ENCODE measurements at regions not wholly inside any gene's neighbourhood (a gene's known extent, or its start where the extent isn't known, plus 50 kb on each side); places are given as distances from the start of the nearest gene placed in this dataset.

DNA sequence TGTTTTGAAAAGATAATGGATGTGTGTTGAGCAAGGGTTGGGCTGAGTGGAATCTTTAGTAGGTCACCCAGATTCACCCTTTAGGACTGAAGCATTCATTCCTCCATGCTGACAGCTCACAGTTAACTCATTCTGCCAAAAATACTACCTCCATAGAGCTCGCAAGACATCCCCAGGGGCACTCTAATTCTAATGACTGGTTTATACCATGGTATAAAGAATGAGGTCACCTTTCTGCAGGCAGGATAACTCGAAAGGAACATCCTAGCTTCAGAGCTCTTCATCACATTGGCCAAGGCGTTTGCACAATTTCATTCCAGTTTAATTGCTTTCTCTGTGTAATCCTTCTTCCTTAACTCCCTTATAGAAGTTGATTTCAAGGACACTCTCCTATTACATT, 1257.2 kb upstream of the EYS start:
- DNase-seq (ENCODE audit: extremely low read depth in 1 of 4, low spot score in 3 of 4): no peak
- Histone ChIP-seq H3K9ac (ENCODE audit: insufficient read depth in 1 of 2, low read depth in 2 of 2, low read length in 2 of 2) (no peak overlapping the region), H3K27me3 (ENCODE audit: control insufficient read depth in 2 of 2, insufficient read depth in 2 of 2, low read length in 2 of 2) (no peaks in the 10 kb centered on the region), H4K20me1 (replicated peaks; ENCODE audit: control insufficient read depth, insufficient read depth, low read length) (no peaks in the 10 kb centered on the region), H3K27ac (ENCODE audit: extremely low read depth, low read depth, low read length) (no peak overlapping the region), H3K4me2 (ENCODE audit: insufficient read depth, low read length) (no peak overlapping the region), H2AFZ (ENCODE audit: low read depth, low read length) (no peak overlapping the region), H3K36me3 (ENCODE audit: control insufficient read depth, insufficient read depth, low read length) (no peaks in the 10 kb centered on the region), H3K9me3 (replicated peaks; ENCODE audit: control insufficient read depth, insufficient read depth, low read depth, low read length) (no peaks in the 10 kb centered on the region), H3K4me3 (no peak overlapping the region), H3K4me1 (replicated peaks in 1 of 2; ENCODE audit: control insufficient read depth in 2 of 2, insufficient read depth in 2 of 2, low read length in 2 of 2) (no peaks in the 10 kb centered on the region), H3K79me2 (ENCODE audit: control insufficient read depth, insufficient read depth, low read length) (no peaks in the 10 kb centered on the region), H3K9me1 (ENCODE audit: control insufficient read depth, insufficient read depth, low read length) (no peaks in the 10 kb centered on the region)
- BruUV-seq (replicated peaks): no TSS peak
- 3% methylated on average over 3 of the region's 3 CpGs for WGBS (ENCODE audit: insufficient coverage, low coverage, missing lambda C conversion rate)
- ChIA-PET POLR2A (no interaction called here), CTCF (ENCODE audit: low intra/inter-chr PET ratio) (no interaction called here)
- in situ Hi-C loops (cut with MboI) (no loop called here), intact Hi-C loops (cut with micrococcal nuclease) (no loop called here)
- ATAC-seq: no peak
- FAIRE-seq: no peak
- TF ChIP-seq KAT7 (CRISPR knock-in tag; IDR thresholded peaks at IDR 0.05; ENCODE audit: borderline replicate concordance) (no peak), IRF2 (CRISPR knock-in tag; IDR thresholded peaks at IDR 0.05) (no peak), ZNF778 (CRISPR knock-in tag; IDR thresholded peaks at IDR 0.05) (no peak), MEF2D (tag; conservative IDR thresholded peaks at IDR 0.05; ENCODE audit: low read depth) (no peak), MLX (CRISPR knock-in tag; conservative IDR thresholded peaks at IDR 0.05) (no peak), SLC30A9 (CRISPR knock-in tag; IDR thresholded peaks at IDR 0.05) (no peak), ATF3 (IDR thresholded peaks at IDR 0.05) (no peak), ATF3 (CRISPR knock-in tag; conservative IDR thresholded peaks at IDR 0.05) (no peak), NCOA2 (IDR thresholded peaks at IDR 0.05; ENCODE audit: partially characterized antibody in 2 of 2) (no peak), L3MBTL2 (IDR thresholded peaks at IDR 0.05) (no peak), ZFP36 (IDR thresholded peaks at IDR 0.05; ENCODE audit: low read depth, low read length, partially characterized antibody) (no peak), MBD2 (IDR thresholded peaks at IDR 0.05; ENCODE audit: borderline replicate concordance, low read depth) (no peak), SIRT6 (IDR thresholded peaks at IDR 0.05; ENCODE audit: low read depth, low read length) (no peak)
- TF ChIP-seq, protein P1, sequence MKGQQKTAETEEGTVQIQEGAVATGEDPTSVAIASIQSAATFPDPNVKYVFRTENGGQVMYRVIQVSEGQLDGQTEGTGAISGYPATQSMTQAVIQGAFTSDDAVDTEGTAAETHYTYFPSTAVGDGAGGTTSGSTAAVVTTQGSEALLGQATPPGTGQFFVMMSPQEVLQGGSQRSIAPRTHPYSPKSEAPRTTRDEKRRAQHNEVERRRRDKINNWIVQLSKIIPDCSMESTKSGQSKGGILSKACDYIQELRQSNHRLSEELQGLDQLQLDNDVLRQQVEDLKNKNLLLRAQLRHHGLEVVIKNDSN (CRISPR knock-in tag; IDR thresholded peaks at IDR 0.05): no peak
- TF ChIP-seq, protein P2, sequence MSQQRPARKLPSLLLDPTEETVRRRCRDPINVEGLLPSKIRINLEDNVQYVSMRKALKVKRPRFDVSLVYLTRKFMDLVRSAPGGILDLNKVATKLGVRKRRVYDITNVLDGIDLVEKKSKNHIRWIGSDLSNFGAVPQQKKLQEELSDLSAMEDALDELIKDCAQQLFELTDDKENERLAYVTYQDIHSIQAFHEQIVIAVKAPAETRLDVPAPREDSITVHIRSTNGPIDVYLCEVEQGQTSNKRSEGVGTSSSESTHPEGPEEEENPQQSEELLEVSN (IDR thresholded peaks at IDR 0.05; ENCODE audit: borderline replicate concordance in 1 of 2, extremely low read depth in 1 of 2, insufficient read depth in 1 of 2, insufficient read length in 1 of 2, low read depth in 1 of 2, low read length in 1 of 2, poor library complexity in 1 of 2, severe bottlenecking in 1 of 2): no peak
- TF ChIP-seq, protein P3, sequence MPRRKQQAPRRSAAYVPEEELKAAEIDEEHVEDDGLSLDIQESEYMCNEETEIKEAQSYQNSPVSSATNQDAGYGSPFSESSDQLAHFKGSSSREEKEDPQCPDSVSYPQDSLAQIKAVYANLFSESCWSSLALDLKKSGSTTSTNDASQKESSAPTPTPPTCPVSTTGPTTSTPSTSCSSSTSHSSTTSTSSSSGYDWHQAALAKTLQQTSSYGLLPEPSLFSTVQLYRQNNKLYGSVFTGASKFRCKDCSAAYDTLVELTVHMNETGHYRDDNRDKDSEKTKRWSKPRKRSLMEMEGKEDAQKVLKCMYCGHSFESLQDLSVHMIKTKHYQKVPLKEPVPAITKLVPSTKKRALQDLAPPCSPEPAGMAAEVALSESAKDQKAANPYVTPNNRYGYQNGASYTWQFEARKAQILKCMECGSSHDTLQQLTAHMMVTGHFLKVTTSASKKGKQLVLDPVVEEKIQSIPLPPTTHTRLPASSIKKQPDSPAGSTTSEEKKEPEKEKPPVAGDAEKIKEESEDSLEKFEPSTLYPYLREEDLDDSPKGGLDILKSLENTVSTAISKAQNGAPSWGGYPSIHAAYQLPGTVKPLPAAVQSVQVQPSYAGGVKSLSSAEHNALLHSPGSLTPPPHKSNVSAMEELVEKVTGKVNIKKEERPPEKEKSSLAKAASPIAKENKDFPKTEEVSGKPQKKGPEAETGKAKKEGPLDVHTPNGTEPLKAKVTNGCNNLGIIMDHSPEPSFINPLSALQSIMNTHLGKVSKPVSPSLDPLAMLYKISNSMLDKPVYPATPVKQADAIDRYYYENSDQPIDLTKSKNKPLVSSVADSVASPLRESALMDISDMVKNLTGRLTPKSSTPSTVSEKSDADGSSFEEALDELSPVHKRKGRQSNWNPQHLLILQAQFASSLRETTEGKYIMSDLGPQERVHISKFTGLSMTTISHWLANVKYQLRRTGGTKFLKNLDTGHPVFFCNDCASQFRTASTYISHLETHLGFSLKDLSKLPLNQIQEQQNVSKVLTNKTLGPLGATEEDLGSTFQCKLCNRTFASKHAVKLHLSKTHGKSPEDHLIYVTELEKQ (CRISPR knock-in tag; IDR thresholded peaks at IDR 0.05): no peak

All from K562 (cell line).